Astrocyte (in vitro differentiated cells and primary cell): ENCODE measurements at regions not wholly inside any gene's neighbourhood (a gene's known extent, or its start where the extent isn't known, plus 50 kb on each side); places are given as distances from the start of the nearest gene placed in this dataset.

ENCODE experiments used
- CTCF ChIP-seq: IDR thresholded peaks from 2 replicates; pipeline ENCODE4 v1.5.1; 2011; ENCODE audit warnings: low read depth, mild to moderate bottlenecking, inconsistent platforms, low read length, moderate library complexity; ENCODE audit not compliant: insufficient read depth
- EZH2 ChIP-seq: IDR thresholded peaks from 2 replicates; pipeline ENCODE4 v1.6.1; 2012; ENCODE audit warnings: mild to moderate bottlenecking, low read length, inconsistent platforms; ENCODE audit not compliant: insufficient read depth

- TF ChIP-seq CTCF (no peak), EZH2 (no peak)
Observed at GRCh38 chr20:24762371-24762770, 186.7 kb upstream of the CST7 start.
